ENCODE measurements at regions not wholly inside any gene's neighbourhood (a gene's known extent, or its start where the extent isn't known, plus 50 kb on each side); places are given as distances from the start of the nearest gene placed in this dataset.

DNA sequence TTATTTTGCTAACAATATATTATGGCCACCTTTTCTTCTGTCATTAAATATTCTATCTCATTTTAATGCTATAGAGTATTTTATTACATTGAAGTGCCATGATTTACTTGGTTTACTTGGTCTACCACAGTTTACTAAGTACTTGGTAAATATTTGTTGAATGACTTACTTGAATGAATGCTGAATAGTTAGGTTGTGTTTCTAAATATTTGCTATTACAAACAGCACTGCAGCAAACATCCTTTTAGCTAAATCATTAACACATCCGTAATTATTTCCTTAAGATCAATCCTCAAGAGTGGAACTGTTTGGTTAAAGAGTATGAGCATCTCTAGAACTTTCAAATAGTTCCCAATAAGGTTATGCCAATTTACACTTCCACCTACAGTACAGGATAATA lies 318.7 kb downstream of the MYCN start:
- no peak overlapping the region for H3K4me3 ChIP-seq (ENCODE audit: low read length)
- TF ChIP-seq CTCF (IDR thresholded peaks at IDR 0.05; ENCODE audit: insufficient read depth, low read depth, low read length, missing control alignments): no peak
- no peak for DNase-seq (ENCODE audit: low read depth)

- no peak for TF ChIP-seq CTCF (IDR thresholded peaks at IDR 0.05; ENCODE audit: insufficient read depth, low read depth, low read length, missing control alignments)
- no peak for DNase-seq (ENCODE audit: low read depth)
- H3K4me3 ChIP-seq (ENCODE audit: low read length): no peak overlapping the region
Measured at GRCh38 chr2:16258350-16258749, 318.0 kb downstream of the MYCN start.

- H3K4me3 ChIP-seq (ENCODE audit: low read length): no peak overlapping the region
- TF ChIP-seq CTCF (IDR thresholded peaks at IDR 0.05; ENCODE audit: insufficient read depth, low read depth, low read length, missing control alignments): no peak
- DNase-seq (ENCODE audit: low read depth): no peak
Measured at GRCh38 chr2:16257322-16258028, 317.1 kb downstream of the MYCN start.

- H3K4me3 ChIP-seq (ENCODE audit: low read length): no peak overlapping the region
- TF ChIP-seq CTCF (IDR thresholded peaks at IDR 0.05; ENCODE audit: insufficient read depth, low read depth, low read length, missing control alignments): no peak
- no peak for DNase-seq (ENCODE audit: low read depth)
Measured at GRCh38 chr2:16256601-16257321, 316.4 kb downstream of the MYCN start.

GRCh38 chr2:16255120-16255519 lies 314.8 kb downstream of the MYCN start:
- DNase-seq (ENCODE audit: low read depth): no peak
- no peak for TF ChIP-seq CTCF (IDR thresholded peaks at IDR 0.05; ENCODE audit: insufficient read depth, low read depth, low read length, missing control alignments)
- no peak overlapping the region for H3K4me3 ChIP-seq (ENCODE audit: low read length)

GRCh38 chr2:16254356-16254965 lies 314.1 kb downstream of the MYCN start:
- TF ChIP-seq CTCF (IDR thresholded peaks at IDR 0.05; ENCODE audit: insufficient read depth, low read depth, low read length, missing control alignments): no peak
- no peak for DNase-seq (ENCODE audit: low read depth)

More at GRCh38 chr2:16254356-16254965, 314.1 kb downstream of the MYCN start:
- H3K4me3 ChIP-seq (ENCODE audit: low read length): no peak overlapping the region

Measured in epithelial cell of esophagus (primary cell).